Gastroesophageal sphincter (tissue), 3 donors: ENCODE measurements at regions not wholly inside any gene's neighbourhood (a gene's known extent, or its start where the extent isn't known, plus 50 kb on each side); places are given as distances from the start of the nearest gene placed in this dataset.

Experiments
- EP300 ChIP-seq: sonication (generic); formaldehyde crosslinking; IDR thresholded peaks from one replicate; pipeline ENCODE4 v1.6.1; 2017; ENCODE audit warnings: antibody characterized with exemption, mild to moderate bottlenecking
- POLR2A ChIP-seq, 2 donors: fragments of 450-650 bp; IDR thresholded peaks; one replicate each; pipeline ENCODE4 v1.6.1; 2017; ENCODE audit warnings: antibody characterized with exemption in 2 of 2, mild to moderate bottlenecking in 2 of 2, moderate library complexity in 1 of 2
- POLR2AphosphoS5 ChIP-seq: sonication (generic); formaldehyde crosslinking; IDR thresholded peaks from one replicate; pipeline ENCODE4 v1.6.1; 2017; ENCODE audit warnings: antibody characterized with exemption
- TF ChIP-seq, protein P1 (sequence below), 4 experiments: fragments of 200-600 bp in 2 of 4; fragments of 450-650 bp in 2 of 4; sonication (generic) in 1 of 4; IDR thresholded peaks; one replicate each; pipeline ENCODE4 v1.5.1; 2017 to 2019; ENCODE audit warnings: antibody characterized with exemption in 4 of 4, mild to moderate bottlenecking in 2 of 4, moderate library complexity in 2 of 4

DNA sequence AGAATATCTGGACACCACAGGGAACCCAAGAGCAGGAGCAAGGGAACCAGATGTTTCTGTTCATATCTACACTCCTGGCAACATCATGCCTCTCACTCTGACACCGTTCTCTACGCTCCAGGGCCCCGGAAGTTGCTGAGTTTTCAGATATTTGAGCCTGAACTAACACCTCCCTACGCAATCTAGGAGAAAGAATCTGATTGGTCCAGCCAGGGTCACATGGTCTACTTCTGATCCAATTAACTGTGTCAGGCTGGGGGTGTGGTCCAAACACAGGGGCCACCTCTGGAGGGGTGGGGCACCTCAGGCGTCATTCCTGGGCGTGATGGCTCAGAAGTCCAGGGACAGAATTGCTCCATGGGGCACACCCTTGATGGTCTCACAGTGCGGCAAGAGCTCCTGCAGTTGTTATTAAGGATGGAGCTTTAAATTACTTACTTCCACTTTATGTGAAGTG lies 165.5 kb downstream of the PTPN11 start:
- TF ChIP-seq, protein P1, sequence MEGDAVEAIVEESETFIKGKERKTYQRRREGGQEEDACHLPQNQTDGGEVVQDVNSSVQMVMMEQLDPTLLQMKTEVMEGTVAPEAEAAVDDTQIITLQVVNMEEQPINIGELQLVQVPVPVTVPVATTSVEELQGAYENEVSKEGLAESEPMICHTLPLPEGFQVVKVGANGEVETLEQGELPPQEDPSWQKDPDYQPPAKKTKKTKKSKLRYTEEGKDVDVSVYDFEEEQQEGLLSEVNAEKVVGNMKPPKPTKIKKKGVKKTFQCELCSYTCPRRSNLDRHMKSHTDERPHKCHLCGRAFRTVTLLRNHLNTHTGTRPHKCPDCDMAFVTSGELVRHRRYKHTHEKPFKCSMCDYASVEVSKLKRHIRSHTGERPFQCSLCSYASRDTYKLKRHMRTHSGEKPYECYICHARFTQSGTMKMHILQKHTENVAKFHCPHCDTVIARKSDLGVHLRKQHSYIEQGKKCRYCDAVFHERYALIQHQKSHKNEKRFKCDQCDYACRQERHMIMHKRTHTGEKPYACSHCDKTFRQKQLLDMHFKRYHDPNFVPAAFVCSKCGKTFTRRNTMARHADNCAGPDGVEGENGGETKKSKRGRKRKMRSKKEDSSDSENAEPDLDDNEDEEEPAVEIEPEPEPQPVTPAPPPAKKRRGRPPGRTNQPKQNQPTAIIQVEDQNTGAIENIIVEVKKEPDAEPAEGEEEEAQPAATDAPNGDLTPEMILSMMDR (IDR thresholded peaks at IDR 0.05), result no peak
- no peak for TF ChIP-seq POLR2AphosphoS5
- no peak for TF ChIP-seq POLR2A (IDR thresholded peaks at IDR 0.05)
- no peak for TF ChIP-seq EP300
